ENCODE measurements at regions not wholly inside any gene's neighbourhood (a gene's known extent, or its start where the extent isn't known, plus 50 kb on each side); places are given as distances from the start of the nearest gene placed in this dataset.

- Histone ChIP-seq H4K20me1 (ENCODE audit: insufficient read depth) (no peaks in the 10 kb centered on the region), H3K4me1 (ENCODE audit: control insufficient read depth in 1 of 2, insufficient read depth in 2 of 2, low read depth in 1 of 2, low read length in 1 of 2) (no peaks in the 10 kb centered on the region; a peak in 1 of 4 replicates), H2AFZ (ENCODE audit: low read depth) (no peak overlapping the region), H3K9ac (no peak overlapping the region), H3F3A (replicated peaks; ENCODE audit: insufficient read depth) (no peaks in the 10 kb centered on the region), H3K79me2 (ENCODE audit: insufficient read depth) (no peaks in the 10 kb centered on the region), H3K27ac (ENCODE audit: low read depth in 2 of 2, low read length in 1 of 2) (no peak overlapping the region), H3K4me3 (ENCODE audit: low read depth in 2 of 2, low read length in 1 of 2) (no peak overlapping the region), H3K9me2 (no peaks in the 10 kb centered on the region), H3K27me3 (ENCODE audit: insufficient read depth) (no peaks in the 10 kb centered on the region), H3K9me3 (no peaks in the 10 kb centered on the region), H3K4me2 (no peak overlapping the region), H3K36me3 (replicated peaks in 1 of 2; ENCODE audit: control insufficient read depth in 1 of 2, insufficient read depth in 2 of 2, low read length in 1 of 2) (no peaks in the 10 kb centered on the region)
- no peak for DNase-seq
- TF ChIP-seq SIN3A (IDR thresholded peaks at IDR 0.05; ENCODE audit: borderline replicate concordance, low read depth, low read length): no peak
- no peak for TF ChIP-seq YY1 (IDR thresholded peaks at IDR 0.05; ENCODE audit: low read depth)
- no peak for TF ChIP-seq EP300 (IDR thresholded peaks at IDR 0.05; ENCODE audit: borderline replicate concordance in 1 of 2, low read depth in 1 of 2, low read length in 1 of 2)
- no peak for TF ChIP-seq RCOR1 (IDR thresholded peaks at IDR 0.05; ENCODE audit: low read length)
- TF ChIP-seq TEAD4 (IDR thresholded peaks at IDR 0.05; ENCODE audit: borderline replicate concordance, insufficient read depth): no peak
- TF ChIP-seq MXI1 (IDR thresholded peaks at IDR 0.05; ENCODE audit: low read depth, low read length): no peak
- TF ChIP-seq, protein P1, sequence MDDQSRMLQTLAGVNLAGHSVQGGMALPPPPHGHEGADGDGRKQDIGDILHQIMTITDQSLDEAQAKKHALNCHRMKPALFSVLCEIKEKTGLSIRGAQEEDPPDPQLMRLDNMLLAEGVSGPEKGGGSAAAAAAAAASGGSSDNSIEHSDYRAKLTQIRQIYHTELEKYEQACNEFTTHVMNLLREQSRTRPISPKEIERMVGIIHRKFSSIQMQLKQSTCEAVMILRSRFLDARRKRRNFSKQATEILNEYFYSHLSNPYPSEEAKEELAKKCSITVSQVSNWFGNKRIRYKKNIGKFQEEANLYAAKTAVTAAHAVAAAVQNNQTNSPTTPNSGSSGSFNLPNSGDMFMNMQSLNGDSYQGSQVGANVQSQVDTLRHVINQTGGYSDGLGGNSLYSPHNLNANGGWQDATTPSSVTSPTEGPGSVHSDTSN (IDR thresholded peaks at IDR 0.05): no peak
- TF ChIP-seq ELF1 (IDR thresholded peaks at IDR 0.05): no peak
- TF ChIP-seq RXRA (IDR thresholded peaks at IDR 0.05; ENCODE audit: borderline replicate concordance, low read depth): no peak
- no peak for TF ChIP-seq GABPA (IDR thresholded peaks at IDR 0.05; ENCODE audit: low read depth)
- no peak for TF ChIP-seq NRF1 (IDR thresholded peaks at IDR 0.05; ENCODE audit: low read depth, low read length)
- TF ChIP-seq RAD21 (IDR thresholded peaks at IDR 0.05; ENCODE audit: low read length): no peak
- CTCF ChIA-PET: interaction anchor here (0.9 to 1.1 kb wide), 2 partner anchors 8 to 40 kb away, joined by 3 to 4 read pairs; no protein-coding TSS in a partner anchor
- POLR2A ChIA-PET: no interaction called here
- 24% methylated on average over 1 of the region's 1 CpG for WGBS (ENCODE audit: low lambda C conversion rate)
Observed at GRCh38 chr6:114404339-114404955, 61.6 kb upstream of the HS3ST5 start.

GRCh38 chr6:114403858-114404257 lies 61.0 kb upstream of the HS3ST5 start:
- no peak overlapping the region for H3K9ac ChIP-seq
- H3K4me1 ChIP-seq (ENCODE audit: control insufficient read depth in 1 of 2, insufficient read depth in 2 of 2, low read depth in 1 of 2, low read length in 1 of 2): no peaks in the 10 kb centered on the region; a peak in 1 of 4 replicates
- WGBS (ENCODE audit: low lambda C conversion rate): 78% methylated on average over 1 of the region's 1 CpG
- H4K20me1 ChIP-seq (ENCODE audit: insufficient read depth): no peaks in the 10 kb centered on the region
- ChIA-PET POLR2A (no interaction called here), CTCF (interaction anchor here (1.1 kb wide), 1 partner anchor 9 kb away, joined by 4 read pairs; no protein-coding TSS in a partner anchor)
- H3K27me3 ChIP-seq (ENCODE audit: insufficient read depth): no peaks in the 10 kb centered on the region
- no peaks in the 10 kb centered on the region for H3K36me3 ChIP-seq (replicated peaks in 1 of 2; ENCODE audit: control insufficient read depth in 1 of 2, insufficient read depth in 2 of 2, low read length in 1 of 2)
- H3K4me3 ChIP-seq (ENCODE audit: low read depth in 2 of 2, low read length in 1 of 2): no peak overlapping the region
- no peak overlapping the region for H3K4me2 ChIP-seq
- H3K9me2 ChIP-seq: no peaks in the 10 kb centered on the region
- no peaks in the 10 kb centered on the region for H3K9me3 ChIP-seq
- no peak for DNase-seq
- no peak for TF ChIP-seq EP300 (IDR thresholded peaks at IDR 0.05; ENCODE audit: borderline replicate concordance in 1 of 2, low read depth in 1 of 2, low read length in 1 of 2)
- TF ChIP-seq EZH2phosphoT487 (IDR thresholded peaks at IDR 0.05; ENCODE audit: borderline replicate concordance, low read depth): no peak
- no peaks in the 10 kb centered on the region for H3F3A ChIP-seq (replicated peaks; ENCODE audit: insufficient read depth)
- no peak overlapping the region for H2AFZ ChIP-seq (ENCODE audit: low read depth)
- H3K79me2 ChIP-seq (ENCODE audit: insufficient read depth): no peaks in the 10 kb centered on the region
- H3K27ac ChIP-seq (ENCODE audit: low read depth in 2 of 2, low read length in 1 of 2): no peak overlapping the region

All from SK-N-SH (cell line).